KMS-11 (cell line): ENCODE measurements at regions not wholly inside any gene's neighbourhood (a gene's known extent, or its start where the extent isn't known, plus 50 kb on each side); places are given as distances from the start of the nearest gene placed in this dataset.

Experiments
- H2AFZ ChIP-seq: fragments of 200-600 bp; sonication (generic); 2 replicates; pipeline ENCODE4 v1.6.1; 2016; ENCODE audit warnings: antibody characterized with exemption, mixed run types, low read depth
- H3K27ac ChIP-seq: fragments of 200-600 bp; sonication (generic); 2 replicates; pipeline ENCODE4 v1.6.1; 2016; ENCODE audit warnings: mild to moderate bottlenecking, mixed run types
- H3K27me3 ChIP-seq: fragments of 200-600 bp; sonication (generic); 2 replicates; pipeline ENCODE4 v1.6.1; 2017; ENCODE audit warnings: mild to moderate bottlenecking, low read depth, mixed run types, moderate library complexity; ENCODE audit not compliant: insufficient read depth
- H3K36me3 ChIP-seq: fragments of 200-600 bp; sonication (generic); 2 replicates; pipeline ENCODE4 v1.6.1; 2017; ENCODE audit warnings: mild to moderate bottlenecking, mixed run types; ENCODE audit not compliant: insufficient read depth
- H3K4me1 ChIP-seq: fragments of 200-600 bp; sonication (generic); 2 replicates; pipeline ENCODE4 v1.6.1; 2016; ENCODE audit warnings: mild to moderate bottlenecking, low read depth, mixed run types; ENCODE audit not compliant: poor library complexity, severe bottlenecking
- H3K4me2 ChIP-seq: fragments of 200-600 bp; sonication (generic); 2 replicates; pipeline ENCODE4 v1.7.0; 2016; ENCODE audit warnings: mild to moderate bottlenecking, mixed run types
- H3K4me3 ChIP-seq: fragments of 200-600 bp; sonication (generic); IDR thresholded peaks from 2 replicates; pipeline ENCODE4 v1.6.1; 2017; ENCODE audit warnings: low read depth, low read length, mixed read lengths; ENCODE audit not compliant: insufficient read depth
- H3K79me2 ChIP-seq: fragments of 200-600 bp; sonication (generic); 2 replicates; pipeline ENCODE4 v1.6.1; 2016; ENCODE audit warnings: low read depth, mixed run types; ENCODE audit not compliant: insufficient read depth
- H3K9ac ChIP-seq: fragments of 200-600 bp; sonication (generic); 2 replicates; pipeline ENCODE4 v1.6.1; 2016; ENCODE audit warnings: mild to moderate bottlenecking, mixed run types
- H4K20me1 ChIP-seq: fragments of 200-600 bp; sonication (generic); 2 replicates; pipeline ENCODE4 v1.6.1; 2016; ENCODE audit warnings: mild to moderate bottlenecking, mixed run types; ENCODE audit not compliant: insufficient read depth
- CTCF ChIP-seq: fragments of 200-600 bp; sonication (generic); conservative IDR thresholded peaks from 2 replicates; pipeline ENCODE4 v1.6.1; 2017; ENCODE audit warnings: low read depth, mild to moderate bottlenecking, antibody characterized with exemption, low read length, moderate library complexity, mixed read lengths

GRCh38 chr1:238252033-238252802 lies 361.5 kb upstream of the ZP4 start:
- no peak overlapping the region for H3K4me2 ChIP-seq
- TF ChIP-seq CTCF, result peak; percentile 85
- no peaks in the 10 kb centered on the region for H4K20me1 ChIP-seq
- no peak overlapping the region for H3K9ac ChIP-seq
- H3K4me1 ChIP-seq, result no peaks in the 10 kb centered on the region
- no peak overlapping the region for H3K4me3 ChIP-seq
- H3K27ac ChIP-seq, result no peak overlapping the region
- no peaks in the 10 kb centered on the region for H3K27me3 ChIP-seq
- 0 out of 2 replicates have a peak overlapping the region, but pooled peaks have one; percentile 0 for H2AFZ ChIP-seq
- H3K36me3 ChIP-seq, result no peaks in the 10 kb centered on the region
- H3K79me2 ChIP-seq, result no peaks in the 10 kb centered on the region

GRCh38 chr1:238248356-238248755 lies 357.6 kb upstream of the ZP4 start:
- no peak overlapping the region for H3K4me2 ChIP-seq
- H3K4me1 ChIP-seq, result peaks cover under 1% of the 10 kb centered on the region
- no peaks in the 10 kb centered on the region for H3K36me3 ChIP-seq
- H3K9ac ChIP-seq, result no peak overlapping the region
- TF ChIP-seq CTCF, result no peak
- no peaks in the 10 kb centered on the region for H3K79me2 ChIP-seq
- no peak overlapping the region for H2AFZ ChIP-seq
- no peak overlapping the region for H3K27ac ChIP-seq
- no peaks in the 10 kb centered on the region for H3K27me3 ChIP-seq
- no peaks in the 10 kb centered on the region for H4K20me1 ChIP-seq
- H3K4me3 ChIP-seq, result no peak overlapping the region

GRCh38 chr1:238242181-238242580 lies 351.5 kb upstream of the ZP4 start:
- peak overlapping the region; percentile 28; the same call in 1 of the 2 replicates for H2AFZ ChIP-seq
- no peaks in the 10 kb centered on the region for H4K20me1 ChIP-seq
- peak overlapping the region; percentile 27; the same call in 1 of the 2 replicates for H3K4me2 ChIP-seq
- no peak for TF ChIP-seq CTCF
- H3K9ac ChIP-seq, result no peak overlapping the region
- no peak overlapping the region for H3K4me3 ChIP-seq
- H3K27ac ChIP-seq, result peak overlapping the region; percentile 57
- H3K4me1 ChIP-seq, result peaks cover 30% of the 10 kb centered on the region
- no peaks in the 10 kb centered on the region for H3K36me3 ChIP-seq
- no peaks in the 10 kb centered on the region for H3K27me3 ChIP-seq
- no peaks in the 10 kb centered on the region for H3K79me2 ChIP-seq

- Histone ChIP-seq H3K4me2 (peak overlapping the region; percentile 27; the same call in 1 of the 2 replicates), H2AFZ (0 out of 2 replicates have a peak overlapping the region, but pooled peaks have one; percentile 11), H3K4me1 (peaks cover 30% of the 10 kb centered on the region), H3K36me3 (no peaks in the 10 kb centered on the region), H3K4me3 (no peak overlapping the region), H3K79me2 (no peaks in the 10 kb centered on the region), H3K27me3 (no peaks in the 10 kb centered on the region), H3K9ac (no peak overlapping the region), H3K27ac (peak overlapping the region; percentile 57), H4K20me1 (no peaks in the 10 kb centered on the region)
- no peak for TF ChIP-seq CTCF
Measured at GRCh38 chr1:238241607-238242006, 350.9 kb upstream of the ZP4 start.
